Ishikawa (cell line): ENCODE measurements at regions not wholly inside any gene's neighbourhood (a gene's known extent, or its start where the extent isn't known, plus 50 kb on each side); places are given as distances from the start of the nearest gene placed in this dataset.

ENCODE experiments used
- CEBPB ChIP-seq: IDR thresholded peaks from 2 replicates; pipeline ENCODE4 v1.6.1; 2012
- CREB1 ChIP-seq: IDR thresholded peaks from 2 replicates; pipeline ENCODE4 v1.6.1; 2012; ENCODE audit warnings: low read depth
- EGR1 ChIP-seq: IDR thresholded peaks from 2 replicates; pipeline ENCODE4 v1.6.1; 2012
- EP300 ChIP-seq: IDR thresholded peaks from 2 replicates; pipeline ENCODE4 v1.6.1; 2012; ENCODE audit warnings: borderline replicate concordance
- FOXM1 ChIP-seq: IDR thresholded peaks from 2 replicates; pipeline ENCODE4 v1.6.1; 2012; ENCODE audit warnings: low read depth, borderline replicate concordance
- MAX ChIP-seq: IDR thresholded peaks from 2 replicates; pipeline ENCODE4 v1.6.1; 2012
- NFIC ChIP-seq: IDR thresholded peaks from 2 replicates; pipeline ENCODE4 v1.6.1; 2012
- RAD21 ChIP-seq: IDR thresholded peaks from 2 replicates; pipeline ENCODE4 v1.6.1; 2012; ENCODE audit warnings: low read depth
- REST ChIP-seq: IDR thresholded peaks from 2 replicates; pipeline ENCODE4 v1.6.1; 2012; ENCODE audit warnings: low read depth, mild to moderate bottlenecking
- TAF1 ChIP-seq: IDR thresholded peaks from 2 replicates; pipeline ENCODE4 v1.6.1; 2012; ENCODE audit warnings: low read depth, mild to moderate bottlenecking
- TCF12 ChIP-seq: IDR thresholded peaks from 2 replicates; pipeline ENCODE4 v1.6.1; 2012; ENCODE audit warnings: low read depth
- TEAD4 ChIP-seq: IDR thresholded peaks from 2 replicates; pipeline ENCODE4 v1.6.1; 2012
- USF1 ChIP-seq: IDR thresholded peaks from 2 replicates; pipeline ENCODE4 v1.6.1; 2012
- YY1 ChIP-seq: IDR thresholded peaks from 2 replicates; pipeline ENCODE4 v1.6.1; 2012; ENCODE audit warnings: low read depth
- ZBTB7A ChIP-seq: IDR thresholded peaks from 2 replicates; pipeline ENCODE4 v1.6.1; 2012; ENCODE audit warnings: low read depth

- TF ChIP-seq ZBTB7A, result no peak
- TF ChIP-seq TAF1, result no peak
- TF ChIP-seq CEBPB, result no peak
- no peak for TF ChIP-seq MAX
- peak; percentile 62 for TF ChIP-seq REST
These were observed 257.8 kb downstream of the PLK2 start for GRCh38 chr5:58201922-58202648.

GRCh38 chr5:58200451-58200850 lies 259.4 kb downstream of the PLK2 start:
- TF ChIP-seq REST, result no peak
- no peak for TF ChIP-seq NFIC
- TF ChIP-seq TAF1, result no peak
- no peak for TF ChIP-seq TCF12
- TF ChIP-seq RAD21, result no peak

GRCh38 chr5:58199087-58199486 lies 260.8 kb downstream of the PLK2 start:
- no peak for TF ChIP-seq EGR1
- TF ChIP-seq ZBTB7A, result no peak
- no peak for TF ChIP-seq TCF12
- TF ChIP-seq FOXM1, result no peak
- TF ChIP-seq RAD21, result no peak
- no peak for TF ChIP-seq TAF1
- TF ChIP-seq REST, result no peak
- TF ChIP-seq TEAD4, result no peak
- TF ChIP-seq EP300, result no peak
- no peak for TF ChIP-seq USF1
- no peak for TF ChIP-seq NFIC

GRCh38 chr5:58198330-58198729 lies 261.6 kb downstream of the PLK2 start:
- TF ChIP-seq TEAD4, result no peak

GRCh38 chr5:58197875-58198274 lies 262.0 kb downstream of the PLK2 start:
- TF ChIP-seq REST (no peak), CREB1 (no peak), YY1 (no peak), EGR1 (no peak), TCF12 (no peak), USF1 (no peak), TAF1 (no peak), CEBPB (no peak), ZBTB7A (no peak), MAX (no peak), NFIC (no peak), EP300 (no peak), RAD21 (no peak), FOXM1 (no peak), TEAD4 (no peak)
